HuH-7.5 (cell line): ENCODE measurements at regions not wholly inside any gene's neighbourhood (a gene's known extent, or its start where the extent isn't known, plus 50 kb on each side); places are given as distances from the start of the nearest gene placed in this dataset.
"Not testable (repeated sequence)": the region's sequence is repeated elsewhere in the genome, so short reads cannot be mapped to it uniquely, and the experiment has no call there.

ENCODE experiments used
- DNase-seq: peaks from one replicate; pipeline ENCODE4 v3.0.0; 2011; ENCODE audit warnings: low spot score

DNA sequence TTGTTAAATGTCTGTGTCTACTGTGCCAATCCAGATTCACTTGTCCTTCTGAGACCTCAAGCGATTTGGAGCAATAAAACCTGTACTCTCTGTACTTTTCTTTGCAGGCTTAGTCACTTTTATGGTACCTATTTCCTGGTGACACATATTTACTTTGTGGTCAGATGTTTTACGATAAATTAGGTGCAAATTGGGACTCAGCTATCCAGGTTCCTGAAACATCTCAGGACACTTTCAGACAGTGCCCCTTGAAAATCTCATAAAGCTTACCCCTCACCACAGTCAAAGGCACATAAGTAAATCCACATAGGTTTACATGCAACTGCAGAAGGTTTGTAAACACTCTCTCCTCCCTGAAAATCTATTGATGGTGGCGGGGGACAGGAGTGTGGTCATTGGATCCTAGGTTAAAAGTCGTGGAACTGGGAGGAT is 438.8 kb downstream of the EFNB2 start:
- DNase-seq: no peak

DNA sequence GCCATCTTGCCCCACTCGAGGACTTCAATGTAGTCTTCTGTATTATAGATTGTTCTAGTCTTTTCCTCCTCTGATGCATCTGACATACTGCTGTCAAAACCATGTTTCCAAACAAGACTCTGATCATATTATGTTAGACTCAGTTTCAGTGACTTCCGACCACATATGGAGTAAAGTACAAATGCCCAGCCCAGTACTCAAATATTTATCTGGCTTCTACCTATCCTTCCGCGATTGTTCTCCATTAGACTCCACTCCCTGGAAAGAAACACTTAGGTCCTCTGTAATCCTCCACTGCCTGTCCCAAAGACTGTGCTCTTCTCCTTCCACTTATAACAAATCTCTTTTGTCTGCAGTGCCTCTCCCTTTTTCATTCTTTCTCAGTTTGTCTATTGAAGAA is 439.5 kb downstream of the EFNB2 start:
- DNase-seq: no peak

DNA sequence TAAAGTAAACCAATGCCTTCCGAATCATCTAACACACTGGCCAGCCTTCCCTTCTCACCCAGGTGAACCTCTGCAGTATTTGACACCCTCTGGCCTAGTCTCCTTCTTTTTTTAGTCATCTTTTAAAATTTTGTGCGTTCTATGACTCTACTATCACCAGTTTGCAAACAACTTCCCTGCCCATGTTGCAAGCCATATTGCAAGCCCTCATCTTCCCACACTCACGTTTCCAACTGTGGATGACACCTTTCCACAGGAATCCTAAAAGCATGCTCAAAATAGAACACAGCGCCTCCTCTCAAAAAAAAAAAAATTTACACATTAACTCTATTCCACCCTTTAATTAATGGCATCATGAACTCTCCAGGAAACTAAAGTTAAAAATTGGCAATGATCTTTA is 440.1 kb downstream of the EFNB2 start:
- DNase-seq: no peak

DNA sequence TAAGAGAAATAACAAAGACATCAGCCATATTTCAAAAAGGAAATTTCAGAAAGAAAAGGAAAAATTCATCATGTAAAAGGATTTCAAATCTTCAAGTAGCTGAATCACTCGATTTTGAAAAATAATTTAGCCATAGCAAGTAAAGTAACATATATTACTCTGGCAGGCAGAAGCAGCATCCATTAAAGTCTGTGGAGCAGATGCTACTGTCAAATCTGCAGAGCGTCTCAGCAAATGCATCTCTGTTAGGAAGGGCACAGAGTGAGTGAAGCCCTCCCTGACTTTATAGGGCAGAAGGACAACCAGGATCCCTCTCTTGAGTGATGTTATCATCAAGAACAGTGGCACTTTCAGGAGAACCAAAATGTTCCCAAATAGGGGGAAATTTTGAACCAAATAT is 445.5 kb downstream of the EFNB2 start:
- DNase-seq: no peak

DNA sequence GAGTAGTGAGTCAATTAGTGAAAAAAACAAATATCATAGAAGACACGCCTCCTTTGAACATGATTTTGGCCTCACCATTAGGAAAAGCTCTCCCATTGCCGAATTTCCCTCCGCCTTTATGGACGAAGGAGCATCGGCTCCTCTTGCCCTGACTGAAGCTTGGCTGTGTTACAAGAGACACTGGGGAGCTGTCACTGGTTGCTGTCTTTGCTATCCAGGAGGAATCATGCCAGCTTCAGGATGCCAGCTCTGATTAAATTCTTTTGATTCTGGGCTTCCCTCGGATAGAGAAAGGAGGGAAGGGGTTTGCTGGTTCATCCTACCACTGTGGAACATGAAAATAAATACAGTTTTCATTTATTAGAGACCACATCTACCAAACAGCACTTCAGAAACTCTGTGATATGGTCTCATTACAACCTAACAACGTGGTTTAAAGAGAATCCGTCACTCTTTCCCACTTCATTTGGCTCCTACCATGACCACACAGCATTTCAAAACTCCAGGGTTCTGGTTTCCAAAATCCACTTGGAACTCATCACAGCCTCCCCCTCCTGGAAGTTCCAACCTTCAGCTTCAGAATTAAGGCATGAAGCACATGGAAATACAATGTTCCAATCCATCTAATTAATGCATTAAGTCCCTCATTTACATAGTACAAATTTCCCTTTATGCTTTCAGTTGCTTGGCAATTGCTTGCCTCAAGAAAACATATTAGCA is 446.0 kb downstream of the EFNB2 start:
- DNase-seq: no peak

DNA sequence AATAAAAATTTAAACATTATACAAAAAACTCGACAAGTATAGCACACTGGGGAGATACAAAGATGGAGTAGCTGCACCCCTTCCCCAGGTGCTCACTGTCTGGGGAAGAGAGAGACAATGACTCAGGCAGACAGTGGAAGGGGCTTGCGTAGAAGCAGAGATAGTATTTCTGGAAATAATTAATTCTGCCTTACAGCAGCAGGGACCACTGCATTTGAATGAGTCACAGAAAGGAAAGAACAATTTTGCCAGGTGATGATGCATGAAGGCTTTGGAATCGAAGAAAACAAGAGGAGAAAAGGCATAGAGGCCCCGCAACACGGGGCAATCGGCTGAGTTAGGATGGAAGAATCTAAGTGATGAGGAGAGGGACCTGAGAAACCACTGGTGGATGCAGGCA is 447.4 kb downstream of the EFNB2 start:
- DNase-seq: no peak

DNA sequence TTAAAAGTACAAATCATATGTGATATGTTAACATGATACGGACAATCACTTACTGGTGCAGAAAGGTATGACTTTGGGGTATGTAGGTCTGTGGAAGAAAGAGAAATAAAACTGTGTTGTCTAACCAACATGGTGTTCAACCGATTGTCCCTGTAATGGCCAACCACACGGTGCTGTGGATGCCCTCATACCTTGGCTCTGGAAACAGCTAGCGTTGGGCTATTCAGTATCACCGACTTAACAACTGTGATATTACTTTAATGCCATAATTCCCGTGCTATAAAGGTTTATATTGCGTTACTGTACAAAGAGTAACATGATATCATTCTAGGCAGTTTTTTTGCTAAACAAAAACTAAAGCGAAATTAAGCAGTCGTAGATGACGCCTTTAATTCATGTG is 448.3 kb downstream of the EFNB2 start:
- no peak for DNase-seq

DNA sequence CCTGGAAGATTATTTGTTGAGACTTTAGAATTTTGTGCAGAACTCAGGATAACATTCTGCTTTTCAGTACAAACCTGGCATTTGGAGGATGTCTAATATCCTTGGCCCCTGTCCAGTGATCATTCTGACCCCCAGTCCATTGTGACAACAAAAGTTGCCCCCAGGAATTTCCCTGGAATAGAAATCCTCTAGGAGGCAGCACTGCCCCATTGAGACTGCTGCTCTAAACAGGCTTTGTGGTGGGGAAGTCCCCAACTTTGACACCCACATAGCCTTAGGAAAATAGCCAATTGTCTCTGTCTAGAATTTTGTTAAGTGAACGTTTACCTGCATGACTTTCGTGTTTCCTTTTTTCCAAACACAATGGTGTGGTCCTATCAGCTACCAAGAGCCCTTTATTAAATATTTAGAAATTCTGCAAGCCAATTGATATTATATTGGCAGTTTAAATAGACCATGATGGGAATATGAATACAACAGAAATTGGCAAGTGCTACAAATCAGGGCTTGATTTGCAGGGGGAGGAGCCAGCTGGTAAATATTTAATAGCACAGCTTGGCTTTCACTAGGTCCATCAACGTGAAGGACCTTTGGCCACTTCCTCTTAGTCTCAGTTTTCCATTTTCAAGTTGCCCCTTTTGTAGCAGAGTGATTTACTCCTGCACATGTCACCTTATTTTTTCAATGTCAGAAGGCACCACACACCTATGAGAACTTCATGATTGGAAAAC is 451.7 kb downstream of the EFNB2 start:
- no peak for DNase-seq

DNA sequence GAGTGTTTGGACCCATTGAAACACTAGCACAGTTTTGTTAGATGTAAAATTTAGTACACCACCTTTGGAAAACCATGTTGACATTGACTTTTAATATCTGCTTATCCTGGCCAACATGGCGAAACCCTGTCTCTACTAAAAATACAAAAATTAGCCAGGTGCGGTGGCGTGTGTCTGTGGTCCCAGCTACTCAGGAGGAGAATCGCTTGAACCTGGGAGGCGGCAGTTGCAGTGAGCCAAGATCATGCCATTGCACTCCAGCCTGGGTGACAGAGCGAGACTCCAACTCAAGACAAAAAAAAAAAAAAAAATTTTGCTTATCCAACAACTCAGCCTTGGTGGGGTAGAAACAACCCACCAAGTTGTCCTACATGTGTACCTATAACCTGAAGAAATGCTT is 454.2 kb downstream of the EFNB2 start:
- not testable (repeated sequence) for DNase-seq

DNA sequence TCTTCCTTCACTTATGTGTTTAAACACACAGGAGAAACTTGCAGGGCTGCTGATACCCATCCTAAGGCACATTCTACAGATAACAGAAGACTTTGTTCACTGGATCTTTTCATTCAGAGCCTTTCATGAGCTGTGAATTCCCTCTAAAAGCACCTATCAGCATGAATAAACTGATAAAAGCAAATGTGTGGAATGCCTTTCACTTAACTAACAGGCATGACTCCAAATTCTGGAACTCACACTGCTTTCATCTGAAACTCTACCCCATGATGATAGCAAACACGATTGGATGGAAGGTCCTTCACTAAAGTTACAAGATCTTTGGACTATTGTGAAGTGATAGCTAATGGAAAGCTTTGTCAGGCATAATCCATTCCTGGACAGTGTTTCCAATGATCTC is 457.3 kb downstream of the EFNB2 start:
- DNase-seq: no peak

DNA sequence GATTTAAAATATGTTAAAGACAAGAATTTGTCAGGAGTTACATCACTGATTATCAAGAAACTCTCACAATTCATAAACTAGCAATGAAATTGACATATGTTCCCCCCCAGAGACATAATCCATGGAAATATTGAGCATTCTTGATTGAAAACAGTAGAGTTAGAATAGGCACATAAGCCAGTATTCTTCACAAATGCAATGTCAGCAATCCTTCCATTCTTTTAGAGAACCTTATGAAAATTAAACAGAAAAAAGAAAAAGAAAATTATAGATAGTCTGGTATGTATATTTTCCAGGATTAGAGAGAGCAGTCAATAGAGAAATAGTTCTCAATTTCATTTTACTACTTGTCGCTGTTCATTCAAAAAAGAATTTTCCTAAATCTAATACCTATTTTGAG is 458.4 kb downstream of the EFNB2 start:
- no peak for DNase-seq

DNA sequence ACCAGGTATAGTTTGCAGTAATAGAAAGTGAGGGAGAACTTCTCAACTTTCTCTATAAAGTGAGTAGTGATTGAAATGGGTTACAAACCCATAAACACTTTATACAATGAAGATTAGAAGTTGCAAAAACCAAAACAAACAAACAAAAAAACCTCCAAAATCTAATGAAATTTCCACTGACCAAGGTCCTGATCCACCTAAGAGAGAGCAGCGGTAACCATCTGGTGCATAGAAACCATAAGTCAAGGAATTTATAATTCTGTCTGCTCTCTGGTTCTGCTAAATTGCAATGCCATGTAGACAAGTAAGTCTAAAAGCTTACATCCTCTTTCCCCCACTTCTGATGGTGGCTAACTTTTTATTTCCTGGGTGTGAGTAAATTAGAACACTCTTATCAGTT is 463.4 kb downstream of the EFNB2 start:
- no peak for DNase-seq

DNA sequence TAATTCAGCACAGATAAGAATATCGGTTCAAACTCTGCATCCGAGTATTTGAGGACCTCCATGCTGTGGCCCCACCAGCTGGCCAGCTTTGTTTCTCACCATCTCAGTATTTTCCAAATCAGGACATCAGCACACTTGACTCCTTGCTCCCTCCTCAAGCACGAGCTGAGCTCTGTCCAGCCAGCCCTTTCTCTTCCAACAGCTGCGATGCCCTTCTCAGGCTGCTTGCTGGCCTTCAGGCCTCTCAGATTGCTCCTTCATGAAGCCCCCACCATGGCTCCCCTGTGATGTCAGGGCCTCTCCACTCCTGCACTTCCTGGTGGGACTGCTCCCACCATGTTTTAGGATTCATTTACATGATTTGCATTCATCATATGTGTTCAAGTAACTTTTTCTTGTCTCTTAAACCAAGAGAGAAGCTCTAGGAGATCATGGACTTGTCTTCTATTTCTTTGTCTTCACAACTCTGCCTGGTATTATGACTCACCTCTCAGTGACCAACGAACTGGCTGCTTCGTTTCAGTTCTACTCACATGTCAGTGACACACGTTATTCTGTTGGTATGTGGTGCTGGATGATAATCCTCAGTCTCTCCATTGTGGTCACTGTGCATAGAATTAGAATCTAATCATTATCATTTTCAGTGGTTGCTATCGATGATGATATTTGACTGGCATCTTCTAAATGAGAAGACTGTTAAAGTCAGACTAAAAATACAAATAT is 471.7 kb downstream of the EFNB2 start:
- no peak for DNase-seq

DNA sequence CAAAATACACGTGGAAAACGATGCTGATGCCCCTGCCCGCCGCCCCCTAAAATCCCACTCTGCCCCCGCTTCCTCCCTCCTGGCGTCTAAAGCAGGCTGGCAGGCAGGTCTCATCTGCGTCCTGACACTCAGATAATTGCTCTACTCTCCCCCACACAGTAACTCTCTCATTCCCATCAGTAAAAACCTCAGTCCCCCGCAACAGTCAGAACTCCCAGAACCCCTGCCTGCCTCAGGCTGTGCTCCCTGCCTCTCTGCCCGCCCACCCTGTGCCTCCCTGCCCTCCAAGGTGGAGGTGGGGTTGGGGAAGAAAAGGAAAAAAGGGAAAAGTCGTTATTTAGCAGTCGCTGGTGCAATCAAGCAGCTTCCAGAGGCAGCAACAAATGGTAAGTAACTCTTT is 473.7 kb downstream of the EFNB2 start:
- no peak for DNase-seq

DNA sequence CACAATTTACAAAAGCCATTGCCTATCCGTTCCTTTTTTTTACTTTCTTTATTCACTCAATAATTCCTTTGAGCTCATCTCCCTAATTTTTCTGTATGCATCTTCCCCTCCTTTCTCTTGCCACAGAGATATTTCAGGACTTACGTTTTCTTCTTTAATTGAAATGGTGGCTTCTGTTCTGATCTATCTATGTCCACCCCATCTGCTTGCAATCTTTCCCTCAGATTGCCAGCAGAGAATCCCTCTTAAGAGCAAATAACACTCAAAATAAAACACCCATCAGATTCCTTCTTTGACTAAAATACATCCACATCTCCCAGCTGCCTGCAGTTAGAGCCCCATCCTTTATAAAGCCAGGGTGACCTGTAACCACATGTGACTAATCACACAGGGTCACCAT is 478.6 kb downstream of the EFNB2 start:
- no peak for DNase-seq

DNA sequence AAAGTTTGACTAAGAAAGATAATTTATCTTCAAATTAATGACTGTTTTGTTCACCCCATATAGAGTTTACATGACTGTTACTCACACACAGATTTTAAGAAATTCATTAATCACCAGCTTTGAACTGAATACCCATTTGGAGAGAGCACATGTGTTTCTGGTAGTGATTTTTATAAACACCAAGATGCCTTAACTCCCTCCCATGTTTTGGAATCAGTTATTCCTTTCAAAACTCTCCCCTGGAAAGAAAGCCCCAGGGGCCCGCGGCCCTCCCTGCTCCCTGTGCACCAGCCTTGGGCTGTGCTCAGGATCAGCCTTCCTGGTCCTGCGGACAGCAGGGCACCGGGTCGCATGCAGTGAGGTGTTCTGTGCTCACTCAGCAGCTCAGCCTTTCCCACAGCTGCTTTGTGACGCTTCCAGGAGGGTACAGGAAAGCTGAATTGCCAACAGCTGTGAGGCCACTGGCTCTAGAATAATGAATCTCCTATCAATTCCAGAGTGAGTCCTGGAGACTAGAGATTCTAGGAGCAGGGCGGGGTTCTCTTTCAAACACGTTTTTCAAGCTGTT is 483.2 kb downstream of the EFNB2 start:
- no peak for DNase-seq

DNA sequence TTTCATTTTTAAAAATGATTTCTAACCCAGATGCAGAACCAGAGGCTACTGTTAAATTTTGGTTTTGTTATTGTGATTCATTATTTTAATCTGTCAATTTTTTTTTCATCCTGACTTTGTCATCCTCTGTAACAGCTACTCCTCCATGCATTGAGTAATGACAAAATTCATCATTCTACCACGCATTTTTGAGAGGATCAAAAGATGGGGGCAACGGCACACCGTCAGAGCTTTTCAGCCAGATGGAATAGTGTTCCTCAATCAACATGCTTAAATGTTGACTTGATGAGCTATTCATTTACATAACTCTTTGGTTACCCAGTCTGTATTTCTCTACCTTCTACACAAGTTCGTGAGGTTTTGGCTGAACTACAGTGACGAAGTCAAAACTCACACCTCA is 486.3 kb downstream of the EFNB2 start:
- DNase-seq: no peak

DNA sequence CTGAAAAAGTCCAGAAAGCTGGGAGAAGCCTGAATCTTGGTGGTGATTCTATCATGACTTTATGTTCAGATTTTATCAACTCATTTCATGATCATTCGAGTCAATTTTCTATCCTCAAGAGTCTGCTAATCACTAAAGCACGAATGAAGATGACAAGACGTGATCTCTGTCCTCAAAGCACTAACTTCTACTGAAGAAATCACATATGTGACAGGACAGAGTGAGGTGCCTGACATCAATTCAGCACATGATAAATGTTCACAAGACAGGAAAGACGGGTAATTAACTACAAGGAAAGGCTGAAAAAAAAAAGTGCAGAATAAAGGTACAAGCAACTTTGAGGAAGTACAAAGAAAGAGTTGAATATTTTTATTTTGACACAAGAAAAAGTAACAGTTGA is 487.1 kb downstream of the EFNB2 start:
- DNase-seq: no peak

DNA sequence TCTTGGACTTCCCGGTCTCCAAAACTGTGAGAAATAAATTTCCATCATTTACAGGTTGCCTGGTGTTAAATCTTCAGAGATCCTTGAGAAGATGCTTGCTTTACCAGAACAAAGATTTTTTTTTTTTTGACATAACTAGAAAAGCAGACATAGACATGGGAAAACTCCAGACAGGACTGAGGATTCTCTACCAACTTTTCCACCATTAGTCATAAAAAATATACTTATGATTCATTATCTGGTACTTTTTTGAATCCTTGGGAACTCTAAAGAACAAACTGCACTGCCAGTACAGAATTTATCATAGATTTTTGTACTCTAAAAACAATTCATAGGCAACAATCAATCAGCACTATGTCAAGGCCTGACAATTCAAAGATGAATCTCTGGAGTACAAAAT is 487.6 kb downstream of the EFNB2 start:
- no peak for DNase-seq

DNA sequence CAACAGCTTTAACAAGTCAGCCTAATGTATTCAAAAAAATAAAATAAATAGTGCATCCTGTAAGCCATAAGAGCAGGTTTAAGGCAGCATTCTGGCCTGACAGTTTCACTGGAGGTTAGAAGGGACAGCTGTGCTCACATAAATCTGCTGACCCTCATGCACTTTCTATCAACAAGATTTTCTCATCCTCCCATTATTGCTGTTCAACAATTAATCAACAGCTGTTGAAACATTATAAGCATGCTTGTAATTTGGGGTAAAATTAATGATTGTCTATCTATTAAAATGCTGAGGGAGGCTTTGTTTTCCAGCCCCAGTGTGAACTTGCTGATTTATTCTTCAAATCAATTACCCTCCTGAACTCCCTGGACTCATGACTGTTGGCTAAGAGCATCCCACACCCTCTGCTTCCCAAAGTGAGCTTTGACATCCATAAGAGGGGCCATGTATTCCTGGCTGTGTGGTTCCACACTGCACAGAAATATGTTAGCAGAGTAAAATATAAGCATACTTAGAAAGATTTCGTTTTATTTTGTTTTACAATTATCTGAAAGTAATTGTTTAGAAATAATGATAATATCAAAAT is 492.4 kb downstream of the EFNB2 start:
- DNase-seq: no peak

DNA sequence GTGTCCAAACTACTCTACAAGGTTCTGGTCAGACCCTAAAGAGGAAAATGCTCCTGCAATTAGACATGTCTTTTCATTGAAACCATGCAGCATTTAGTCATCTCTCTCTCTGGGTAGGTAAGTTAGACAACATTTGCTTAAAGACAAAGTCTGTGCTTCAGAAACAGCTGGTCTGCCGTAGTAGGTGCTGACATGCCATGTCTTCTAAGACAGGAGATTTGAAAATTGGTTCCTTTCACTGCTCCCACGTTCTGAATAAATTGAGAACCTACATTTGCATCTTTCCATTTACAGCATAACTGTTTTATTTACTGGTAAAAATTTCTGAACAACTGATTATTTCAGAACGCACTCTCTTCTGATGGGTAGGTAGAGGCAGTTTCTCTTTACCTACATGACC is 494.0 kb downstream of the EFNB2 start:
- no peak for DNase-seq

DNA sequence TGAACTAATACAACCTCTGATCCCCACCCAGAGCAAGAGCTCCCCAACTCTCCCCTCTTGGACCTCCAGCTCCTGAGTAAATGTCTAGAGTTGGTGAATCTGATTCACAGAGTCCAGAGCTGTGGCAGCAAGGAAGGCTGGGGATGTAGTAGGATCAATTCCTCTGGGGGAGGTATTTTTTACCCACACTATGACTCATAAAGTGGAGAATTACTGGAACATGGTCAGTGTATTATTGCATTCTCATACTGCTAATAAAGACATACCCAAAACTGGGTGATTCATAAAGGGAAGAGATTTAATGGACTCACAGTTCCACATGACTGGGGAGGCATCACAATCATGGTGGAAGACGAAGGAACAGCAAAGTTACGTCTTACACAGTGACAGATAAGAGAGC is 496.7 kb downstream of the EFNB2 start:
- no peak for DNase-seq

DNA sequence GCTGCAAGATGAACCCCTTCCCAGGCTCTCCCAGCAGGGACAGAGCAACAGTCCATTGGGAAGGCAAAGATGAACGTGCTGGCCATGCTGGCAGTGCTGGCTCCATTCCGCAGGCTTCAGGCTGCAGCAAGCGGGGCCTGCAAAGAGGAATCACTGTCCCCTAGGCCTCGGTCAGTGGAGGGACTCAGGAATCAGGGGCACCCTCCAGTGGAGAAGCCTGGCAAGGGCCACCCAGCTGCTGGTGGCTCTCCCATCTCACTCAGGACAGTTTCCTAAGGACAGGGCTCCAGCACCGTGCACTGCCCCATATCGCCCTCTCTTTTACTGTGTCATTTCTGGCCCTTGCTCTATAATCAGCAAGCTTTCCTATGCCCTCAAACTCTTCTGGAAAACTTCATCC is 498.6 kb downstream of the EFNB2 start:
- no peak for DNase-seq
